ENCODE measurements at regions not wholly inside any gene's neighbourhood (a gene's known extent, or its start where the extent isn't known, plus 50 kb on each side); places are given as distances from the start of the nearest gene placed in this dataset.

DNA sequence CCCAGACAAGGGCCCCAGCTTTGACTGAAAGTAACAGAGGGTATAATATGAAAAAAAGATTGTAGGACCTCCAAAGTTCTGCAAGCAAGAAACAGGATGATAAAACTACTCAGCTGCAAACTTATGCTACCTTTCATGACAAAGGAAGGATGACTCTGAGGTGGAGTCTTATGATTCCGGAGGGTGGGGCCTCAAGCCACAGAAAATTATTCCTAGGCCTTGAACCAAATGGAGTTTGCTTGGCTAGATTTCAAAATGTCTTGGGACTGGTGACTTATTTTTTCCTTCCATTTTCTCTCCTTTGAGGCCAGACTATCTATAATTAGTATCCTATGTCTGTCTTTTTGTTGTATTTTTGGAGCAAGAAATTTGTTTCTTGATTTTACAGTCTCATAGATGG lies 336.4 kb downstream of the LRIG3 start:
- no peak for DNase-seq (ENCODE audit: low spot score)

GRCh38 chr12:58584880-58585279 lies 335.4 kb downstream of the LRIG3 start:
- DNase-seq (ENCODE audit: low spot score): no peak

- DNase-seq (ENCODE audit: low spot score): no peak
These were observed 333.5 kb downstream of the LRIG3 start for GRCh38 chr12:58586762-58587161.

- no peak for DNase-seq (ENCODE audit: low spot score)
These were observed 331.5 kb downstream of the LRIG3 start for GRCh38 chr12:58588770-58589169.

DNA sequence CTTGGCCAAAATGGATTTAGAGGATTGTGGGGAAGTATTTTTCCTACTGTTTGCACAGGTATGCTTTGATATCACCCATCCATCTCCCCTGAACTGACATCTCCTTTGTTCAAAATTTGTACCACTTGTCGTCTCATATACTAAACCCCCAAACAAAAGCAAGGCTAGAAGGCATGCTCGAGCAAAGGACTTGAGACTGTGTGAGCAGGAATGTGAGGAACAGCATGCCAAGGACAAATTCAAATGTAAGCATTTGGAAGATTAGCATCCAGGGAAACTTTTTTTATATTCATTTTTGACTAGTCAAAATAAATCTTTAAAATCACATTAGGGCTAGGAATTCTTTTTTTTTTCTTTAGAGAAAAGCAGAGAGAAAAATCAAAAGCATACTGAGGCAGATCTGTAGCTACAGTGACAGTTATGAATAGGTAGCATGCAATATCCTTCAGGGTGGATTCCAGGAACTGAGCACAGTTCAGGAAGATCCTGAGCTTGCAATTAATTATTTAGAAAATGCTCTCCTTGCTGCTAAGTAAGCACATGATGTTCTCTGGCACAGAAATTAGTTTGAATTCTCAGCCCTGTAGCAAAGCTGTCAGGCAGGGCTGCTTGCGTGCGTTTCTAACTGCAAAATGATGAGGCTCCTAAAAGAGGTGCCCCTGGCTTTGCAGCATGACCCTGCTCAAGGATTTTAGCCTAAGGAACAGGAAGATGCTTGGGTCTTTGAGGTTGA lies 327.7 kb downstream of the LRIG3 start:
- no peak for DNase-seq (ENCODE audit: low spot score)

- no peak for DNase-seq (ENCODE audit: low spot score)
These were observed 326.6 kb downstream of the LRIG3 start for GRCh38 chr12:58593557-58594304.

GRCh38 chr12:58596381-58596780 lies 323.9 kb downstream of the LRIG3 start:
- peak; percentile 47 for DNase-seq (ENCODE audit: low spot score)

- no peak for DNase-seq (ENCODE audit: low spot score)
These were observed 318.8 kb downstream of the LRIG3 start for GRCh38 chr12:58601529-58601928.

- no peak for DNase-seq (ENCODE audit: low spot score)
These were observed 318.1 kb downstream of the LRIG3 start for GRCh38 chr12:58602179-58602578.

GRCh38 chr12:58602736-58603135 lies 317.6 kb downstream of the LRIG3 start:
- DNase-seq (ENCODE audit: low spot score): no peak

- no peak for DNase-seq (ENCODE audit: low spot score)
These were observed 312.5 kb downstream of the LRIG3 start for GRCh38 chr12:58607805-58608204.

GRCh38 chr12:58608711-58609110 lies 311.6 kb downstream of the LRIG3 start:
- no peak for DNase-seq (ENCODE audit: low spot score)

DNA sequence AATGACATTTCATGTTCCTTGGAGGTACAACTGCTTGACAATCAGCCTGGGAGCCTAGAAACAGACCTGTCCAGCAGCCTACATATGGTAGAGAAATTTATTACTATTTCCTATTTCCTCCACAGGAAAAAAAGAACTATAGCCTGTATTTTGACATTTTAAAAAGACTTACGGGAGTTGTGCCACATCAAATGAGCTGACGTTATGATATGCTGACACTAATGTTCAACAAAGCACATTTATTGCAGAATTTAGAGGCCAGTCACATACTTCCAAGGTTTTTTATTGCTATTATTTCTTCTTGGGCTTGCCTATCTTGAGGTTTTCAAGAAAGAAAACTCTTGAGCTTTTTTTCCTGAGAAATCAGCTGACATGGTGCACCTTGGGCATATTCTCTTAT lies 305.3 kb downstream of the LRIG3 start:
- DNase-seq (ENCODE audit: low spot score): no peak

- no peak for DNase-seq (ENCODE audit: low spot score)
These were observed 304.7 kb downstream of the LRIG3 start for GRCh38 chr12:58615576-58615975.

DNA sequence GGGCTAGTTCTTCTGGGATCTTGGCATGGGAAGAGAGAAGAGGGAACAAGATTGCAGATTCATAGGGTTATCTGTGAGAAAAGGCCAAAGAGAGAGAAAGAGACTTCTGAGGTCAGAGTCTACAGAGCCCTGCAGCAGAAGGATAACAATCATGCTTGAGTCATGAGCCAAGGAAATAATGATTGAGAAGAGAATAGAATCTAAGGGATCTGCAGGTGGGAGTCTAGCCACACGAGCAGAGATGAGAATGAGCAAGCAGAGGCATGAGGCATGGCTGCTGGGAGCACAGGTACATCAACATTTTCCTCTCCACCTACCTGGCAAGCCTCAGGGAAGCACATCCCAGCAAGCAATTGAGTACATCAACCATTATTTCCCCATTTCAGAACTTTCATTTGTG lies 303.7 kb downstream of the LRIG3 start:
- no peak for DNase-seq (ENCODE audit: low spot score)

GRCh38 chr12:58621126-58621525 lies 299.2 kb downstream of the LRIG3 start:
- DNase-seq (ENCODE audit: low spot score): no peak

GRCh38 chr12:58629376-58629775 lies 290.9 kb downstream of the LRIG3 start:
- DNase-seq (ENCODE audit: low spot score): no peak

DNA sequence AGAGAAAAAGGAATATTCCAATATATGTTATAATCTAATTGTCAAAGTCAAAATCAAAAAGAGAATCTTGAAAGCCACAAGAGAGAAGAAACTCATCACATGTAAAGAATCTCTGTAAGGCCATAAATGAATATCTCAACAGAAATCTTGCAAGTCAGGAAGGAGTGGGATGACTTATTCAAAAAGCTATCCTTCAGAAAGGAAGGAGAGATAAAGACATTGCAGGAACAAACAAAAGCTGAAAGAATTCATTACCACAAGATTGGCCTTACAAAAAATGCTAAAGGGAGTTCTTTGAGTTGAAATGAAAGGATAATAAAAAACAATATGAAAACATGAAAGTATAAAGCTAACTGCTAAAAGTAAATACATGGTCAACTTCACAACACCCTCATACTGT lies 286.8 kb downstream of the LRIG3 start:
- DNase-seq (ENCODE audit: low spot score): no peak

GRCh38 chr12:58639318-58639934 lies 280.9 kb downstream of the LRIG3 start:
- no peak for DNase-seq (ENCODE audit: low spot score)

DNA sequence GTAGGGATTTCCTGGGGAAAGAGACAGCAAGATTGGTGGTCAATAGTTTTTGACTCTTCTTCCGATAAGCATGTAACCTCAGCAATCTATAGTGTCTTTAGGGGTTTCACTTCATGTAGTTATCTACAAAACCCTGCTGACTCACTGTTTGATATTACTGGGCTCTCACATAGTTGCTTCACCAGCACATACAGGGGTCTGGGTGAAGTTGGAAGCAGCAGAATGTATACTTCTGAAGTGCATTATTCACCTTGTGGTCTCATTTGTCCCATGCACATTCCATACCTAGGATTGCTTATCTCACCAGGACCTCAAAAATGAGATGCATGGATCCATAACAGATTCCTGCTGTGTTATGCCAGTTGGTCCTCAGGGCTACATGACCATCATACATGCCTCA lies 280.0 kb downstream of the LRIG3 start:
- no peak for DNase-seq (ENCODE audit: low spot score)

GRCh38 chr12:58645946-58646345 lies 274.4 kb downstream of the LRIG3 start:
- DNase-seq (ENCODE audit: low spot score): no peak

GRCh38 chr12:58647495-58647894 lies 272.8 kb downstream of the LRIG3 start:
- no peak for DNase-seq (ENCODE audit: low spot score)

DNA sequence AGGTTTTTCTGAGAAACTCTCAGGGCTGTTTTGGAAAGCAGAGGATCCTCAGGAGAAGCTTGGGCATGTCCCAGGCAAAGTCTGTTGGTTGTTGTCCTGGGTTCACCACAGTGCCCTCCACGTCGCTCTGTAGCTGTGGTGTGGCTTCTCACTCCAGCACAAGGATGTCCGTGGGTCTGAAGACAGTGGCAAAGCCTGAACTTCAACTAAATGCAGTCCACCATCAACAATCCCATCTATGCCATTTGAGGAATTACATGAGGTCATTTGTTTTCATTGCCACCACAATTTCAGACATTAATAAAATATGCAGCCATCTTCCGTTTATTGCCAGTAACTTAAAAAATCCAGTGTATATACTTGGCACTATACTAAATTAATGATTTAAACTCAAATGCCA lies 272.1 kb downstream of the LRIG3 start:
- DNase-seq (ENCODE audit: low spot score): no peak

All from kidney tubule cell (primary cell).